ENCODE measurements at regions not wholly inside any gene's neighbourhood (a gene's known extent, or its start where the extent isn't known, plus 50 kb on each side); places are given as distances from the start of the nearest gene placed in this dataset.

GRCh38 chr20:16916165-16916564 is 168.0 kb downstream of the OTOR start:
- WGBS (ENCODE audit: insufficient coverage): no CpG with 5 or more reads among the region's 1 CpG
- no peaks in the 10 kb centered on the region for H3K36me3 Mint-ChIP-seq
- no peaks in the 10 kb centered on the region for H3K4me1 Mint-ChIP-seq
- H3K27me3 ChIP-seq (ENCODE audit: control insufficient read depth in 2 of 2, insufficient read depth in 2 of 2, low read length in 2 of 2): no peaks in the 10 kb centered on the region
- TF ChIP-seq CTCF (IDR thresholded peaks at IDR 0.05): no peak
- no peak overlapping the region for H3K4me3 Mint-ChIP-seq
- peaks cover 22 to 30% of the 10 kb centered on the region in 2 donors for H3K9me3 ChIP-seq (replicated peaks in 1 of 2; ENCODE audit: control insufficient read depth in 1 of 2, insufficient read depth in 1 of 2, low read length in 2 of 2)
- no peak overlapping the region for H3K9ac ChIP-seq (ENCODE audit: insufficient read depth, low read length, poor library complexity, severe bottlenecking)
- H3K27me3 Mint-ChIP-seq (ENCODE audit: low read depth in 3 of 3): no peaks in the 10 kb centered on the region
- no peaks in the 10 kb centered on the region for H3K4me1 ChIP-seq (ENCODE audit: control insufficient read depth in 1 of 2, insufficient read depth in 2 of 2, low read length in 2 of 2)
- no peak overlapping the region for H3K4me2 ChIP-seq (replicated peaks; ENCODE audit: extremely low read depth, low read length, poor library complexity, severe bottlenecking)
- no peak overlapping the region for H3K27ac ChIP-seq (ENCODE audit: low read depth in 1 of 2, low read length in 2 of 2)
- no peak for DNase-seq
- H3K27ac Mint-ChIP-seq: no peak overlapping the region
- H3K9me3 Mint-ChIP-seq: peaks cover 0 to 24% (median 14%) of the 10 kb centered on the region in 7 donors
- H2AFZ ChIP-seq (ENCODE audit: insufficient read depth, low read depth, low read length, poor library complexity, severe bottlenecking): no peak overlapping the region
- no peaks in the 10 kb centered on the region for H4K20me1 ChIP-seq (ENCODE audit: insufficient read depth, low read length)
- no peaks in the 10 kb centered on the region for H3K36me3 ChIP-seq (replicated peaks in 1 of 2; ENCODE audit: control insufficient read depth in 1 of 2, insufficient read depth in 2 of 2, low read length in 2 of 2)
- H3K4me3 ChIP-seq (replicated peaks in 1 of 3; ENCODE audit: low read depth in 2 of 3, low read length in 3 of 3): no peak overlapping the region
- no peaks in the 10 kb centered on the region for H3K79me2 ChIP-seq (ENCODE audit: insufficient read depth, low read length)
- intact Hi-C loops (cut with micrococcal nuclease): no loop called here

- H2AFZ ChIP-seq (ENCODE audit: insufficient read depth, low read depth, low read length, poor library complexity, severe bottlenecking): no peak overlapping the region
- H3K36me3 ChIP-seq (replicated peaks in 1 of 2; ENCODE audit: control insufficient read depth in 1 of 2, insufficient read depth in 2 of 2, low read length in 2 of 2): no peaks in the 10 kb centered on the region
- no peak overlapping the region for H3K4me3 ChIP-seq (replicated peaks in 1 of 3; ENCODE audit: low read depth in 2 of 3, low read length in 3 of 3)
- H3K4me2 ChIP-seq (replicated peaks; ENCODE audit: extremely low read depth, low read length, poor library complexity, severe bottlenecking): no peak overlapping the region
- no peak overlapping the region for H3K9ac ChIP-seq (ENCODE audit: insufficient read depth, low read length, poor library complexity, severe bottlenecking)
- H3K9me3 ChIP-seq (replicated peaks in 1 of 2; ENCODE audit: control insufficient read depth in 1 of 2, insufficient read depth in 1 of 2, low read length in 2 of 2): peaks cover 22 to 30% of the 10 kb centered on the region in 2 donors
- no peaks in the 10 kb centered on the region for H3K4me1 ChIP-seq (ENCODE audit: control insufficient read depth in 1 of 2, insufficient read depth in 2 of 2, low read length in 2 of 2)
- no peaks in the 10 kb centered on the region for H4K20me1 ChIP-seq (ENCODE audit: insufficient read depth, low read length)
- H3K79me2 ChIP-seq (ENCODE audit: insufficient read depth, low read length): no peaks in the 10 kb centered on the region
- H3K27ac ChIP-seq (ENCODE audit: low read depth in 1 of 2, low read length in 2 of 2): no peak overlapping the region
- Mint-ChIP-seq H3K27me3 (ENCODE audit: low read depth in 3 of 3) (no peaks in the 10 kb centered on the region), H3K4me1 (no peaks in the 10 kb centered on the region), H3K36me3 (no peaks in the 10 kb centered on the region), H3K4me3 (no peak overlapping the region), H3K27ac (no peak overlapping the region), H3K9me3 (peaks cover 0 to 21% (median 13%) of the 10 kb centered on the region in 7 donors)
- no peak for DNase-seq
- TF ChIP-seq CTCF (IDR thresholded peaks at IDR 0.05): no peak
- H3K27me3 ChIP-seq (ENCODE audit: control insufficient read depth in 2 of 2, insufficient read depth in 2 of 2, low read length in 2 of 2): no peaks in the 10 kb centered on the region
- 100% methylated on average over 1 of the region's 1 CpG for WGBS (ENCODE audit: insufficient coverage)
- intact Hi-C loops (cut with micrococcal nuclease): no loop called here
Measured at GRCh38 chr20:16917636-16918035, 169.5 kb downstream of the OTOR start.

Measured in CD14-positive monocyte (primary cell).